ENCODE measurements at regions not wholly inside any gene's neighbourhood (a gene's known extent, or its start where the extent isn't known, plus 50 kb on each side); places are given as distances from the start of the nearest gene placed in this dataset.

DNA sequence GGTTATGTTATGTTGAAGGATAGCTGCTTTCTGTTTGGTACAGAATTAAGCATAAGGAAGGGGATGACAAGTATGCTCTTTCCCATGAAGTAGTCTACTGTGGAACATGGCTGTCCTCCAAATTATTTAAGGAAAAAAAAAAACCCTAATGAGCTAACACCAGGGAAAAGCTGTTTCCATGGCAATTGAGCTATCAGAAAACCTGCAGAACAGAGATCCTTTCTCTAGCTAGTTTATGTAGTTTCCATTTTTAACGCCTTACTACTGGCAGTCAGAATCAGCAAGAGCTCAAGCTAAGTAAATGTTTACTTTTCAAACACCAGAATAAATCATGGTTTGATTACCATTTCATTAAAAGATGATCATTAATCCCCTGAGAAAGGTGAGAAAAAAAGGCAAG is 287.4 kb upstream of the TARS1 start:
- H3K4me3 Mint-ChIP-seq (ENCODE audit: unreplicated experiment): no peak overlapping the region
- H3K27ac Mint-ChIP-seq (ENCODE audit: unreplicated experiment): peak overlapping the region; percentile 32
- H3K9me3 Mint-ChIP-seq (ENCODE audit: low read depth): peaks cover 12% of the 10 kb centered on the region
- no peaks in the 10 kb centered on the region for H3K27me3 Mint-ChIP-seq (ENCODE audit: low read depth)
- no peak for TF ChIP-seq CTCF (IDR thresholded peaks at IDR 0.05)
- peaks cover 27% of the 10 kb centered on the region for H3K4me1 Mint-ChIP-seq (ENCODE audit: low read depth)
- peaks cover 3% of the 10 kb centered on the region for H3K36me3 Mint-ChIP-seq (ENCODE audit: low read depth)
- DNase-seq (ENCODE audit: low spot score): no peak

DNA sequence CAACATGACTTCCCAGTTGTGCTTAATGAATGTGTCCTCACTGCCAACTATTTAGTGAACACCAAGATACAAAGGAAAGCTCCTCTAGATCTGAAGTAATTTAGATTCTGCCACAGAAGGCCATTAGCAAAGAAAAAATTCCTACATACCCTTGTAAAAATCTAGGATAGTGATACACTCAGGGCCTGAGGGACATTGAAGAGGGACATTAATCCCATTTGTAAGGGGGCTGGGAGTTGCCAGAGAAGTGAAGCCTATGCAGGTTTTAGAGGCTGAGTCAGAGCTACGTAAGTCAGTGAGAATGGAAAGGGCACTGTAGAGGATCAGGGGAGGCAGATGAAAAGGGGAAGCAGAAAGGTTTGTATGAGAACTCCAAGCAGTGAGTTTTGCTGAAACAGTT is 286.9 kb upstream of the TARS1 start:
- no peak overlapping the region for H3K4me3 Mint-ChIP-seq (ENCODE audit: unreplicated experiment)
- DNase-seq (ENCODE audit: low spot score): no peak
- H3K27ac Mint-ChIP-seq (ENCODE audit: unreplicated experiment): peak overlapping the region; percentile 32
- H3K36me3 Mint-ChIP-seq (ENCODE audit: low read depth): peaks cover 3% of the 10 kb centered on the region
- H3K4me1 Mint-ChIP-seq (ENCODE audit: low read depth): peaks cover 22% of the 10 kb centered on the region
- H3K9me3 Mint-ChIP-seq (ENCODE audit: low read depth): peaks cover 12% of the 10 kb centered on the region
- no peak for TF ChIP-seq CTCF (IDR thresholded peaks at IDR 0.05)
- H3K27me3 Mint-ChIP-seq (ENCODE audit: low read depth): no peaks in the 10 kb centered on the region

DNA sequence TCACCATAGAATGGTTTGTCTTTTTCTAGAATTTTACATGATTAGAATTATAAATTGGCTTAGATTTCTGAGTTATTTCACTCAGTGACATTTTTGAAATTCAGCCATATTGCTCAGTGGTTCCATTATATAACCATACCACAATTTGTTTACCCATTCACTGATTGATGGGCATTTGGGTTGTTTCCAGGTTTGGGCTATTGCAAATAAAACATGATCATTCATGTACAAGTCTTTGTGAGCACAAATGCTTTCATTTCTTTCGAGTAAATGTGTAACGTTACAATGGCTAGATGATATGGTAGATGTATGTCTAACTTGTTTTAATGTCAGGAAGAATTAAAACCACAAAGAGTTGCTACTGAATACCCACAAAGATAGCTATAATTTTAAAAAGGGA is 279.9 kb upstream of the TARS1 start:
- H3K27ac Mint-ChIP-seq (ENCODE audit: unreplicated experiment): no peak overlapping the region
- peaks cover 10% of the 10 kb centered on the region for H3K36me3 Mint-ChIP-seq (ENCODE audit: low read depth)
- peaks cover 9% of the 10 kb centered on the region for H3K4me1 Mint-ChIP-seq (ENCODE audit: low read depth)
- no peaks in the 10 kb centered on the region for H3K27me3 Mint-ChIP-seq (ENCODE audit: low read depth)
- TF ChIP-seq CTCF (IDR thresholded peaks at IDR 0.05): no peak
- peaks cover 28% of the 10 kb centered on the region for H3K9me3 Mint-ChIP-seq (ENCODE audit: low read depth)
- DNase-seq (ENCODE audit: low spot score): no peak
- no peak overlapping the region for H3K4me3 Mint-ChIP-seq (ENCODE audit: unreplicated experiment)

GRCh38 chr5:33161421-33161820 is 279.3 kb upstream of the TARS1 start:
- no peaks in the 10 kb centered on the region for H3K27me3 Mint-ChIP-seq (ENCODE audit: low read depth)
- H3K27ac Mint-ChIP-seq (ENCODE audit: unreplicated experiment): no peak overlapping the region
- DNase-seq (ENCODE audit: low spot score): no peak
- H3K9me3 Mint-ChIP-seq (ENCODE audit: low read depth): peaks cover 32% of the 10 kb centered on the region
- TF ChIP-seq CTCF (IDR thresholded peaks at IDR 0.05): no peak
- peaks cover 10% of the 10 kb centered on the region for H3K36me3 Mint-ChIP-seq (ENCODE audit: low read depth)
- no peak overlapping the region for H3K4me3 Mint-ChIP-seq (ENCODE audit: unreplicated experiment)
- H3K4me1 Mint-ChIP-seq (ENCODE audit: low read depth): peaks cover 12% of the 10 kb centered on the region

DNA sequence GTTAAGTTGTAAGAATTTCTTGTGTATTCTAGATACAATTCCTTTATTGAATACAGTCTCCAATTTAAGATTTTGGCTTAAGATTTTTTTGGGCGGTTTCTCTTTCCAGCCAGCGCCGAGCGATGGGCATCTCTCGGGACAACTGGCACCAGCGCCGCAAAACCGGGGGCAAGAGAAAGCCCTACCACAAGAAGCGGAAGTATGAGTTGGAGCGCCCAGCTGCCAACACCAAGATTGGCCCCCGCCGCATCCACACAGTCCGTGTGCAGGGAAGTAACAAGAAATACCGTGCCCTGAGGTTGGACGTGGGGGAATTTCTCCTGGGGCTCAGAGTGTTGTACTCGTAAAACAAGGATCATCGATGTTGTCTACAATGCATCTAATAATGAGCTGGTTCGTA is 278.7 kb upstream of the TARS1 start:
- Mint-ChIP-seq H3K27me3 (ENCODE audit: low read depth) (no peaks in the 10 kb centered on the region), H3K4me1 (ENCODE audit: low read depth) (peaks cover 19% of the 10 kb centered on the region), H3K9me3 (ENCODE audit: low read depth) (peaks cover 32% of the 10 kb centered on the region), H3K36me3 (ENCODE audit: low read depth) (peaks cover 10% of the 10 kb centered on the region), H3K4me3 (ENCODE audit: unreplicated experiment) (no peak overlapping the region), H3K27ac (ENCODE audit: unreplicated experiment) (no peak overlapping the region)
- no peak for DNase-seq (ENCODE audit: low spot score)
- TF ChIP-seq CTCF (IDR thresholded peaks at IDR 0.05): no peak
